ENCODE measurements at regions not wholly inside any gene's neighbourhood (a gene's known extent, or its start where the extent isn't known, plus 50 kb on each side); places are given as distances from the start of the nearest gene placed in this dataset.

- Mint-ChIP-seq H3K9me3 (no peaks in the 10 kb centered on the region), H3K4me3 (no peak overlapping the region), H3K27ac (no peak overlapping the region), H3K4me1 (no peaks in the 10 kb centered on the region), H3K36me3 (no peaks in the 10 kb centered on the region), H3K27me3 (no peaks in the 10 kb centered on the region)
- no peak for DNase-seq
These were observed 87.1 kb downstream of the SLIT2 start for GRCh38 chr4:20338841-20339240.

DNA sequence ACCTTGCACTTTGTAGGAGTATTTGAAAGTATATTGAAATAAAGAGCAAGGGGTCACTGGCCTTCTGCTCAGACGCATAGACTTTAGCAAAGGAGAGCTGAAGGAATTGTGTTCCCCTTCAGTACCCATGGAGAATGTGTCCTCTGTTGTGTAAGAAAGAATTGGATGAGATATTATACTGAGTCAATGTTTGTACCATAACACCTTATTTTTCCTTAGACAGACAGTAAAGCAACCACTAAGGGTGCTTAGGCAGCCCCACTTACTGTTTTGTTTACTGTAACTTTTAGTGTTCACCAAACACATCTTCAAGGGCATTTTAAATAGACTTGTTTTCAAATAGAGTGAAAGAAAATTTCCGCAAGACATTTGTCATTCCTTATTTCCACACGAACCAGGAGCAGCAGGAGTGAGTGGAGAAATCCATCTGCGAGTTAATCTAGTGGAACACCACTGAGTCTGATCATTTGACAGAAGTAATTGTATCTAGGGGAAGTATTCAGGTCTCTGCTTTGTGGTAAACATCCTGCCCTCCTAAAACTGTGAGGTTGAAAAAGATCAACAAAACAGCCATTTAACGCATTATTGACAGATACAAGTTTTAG, 89.5 kb downstream of the SLIT2 start:
- no peaks in the 10 kb centered on the region for H3K9me3 Mint-ChIP-seq
- H3K4me3 Mint-ChIP-seq, result no peak overlapping the region
- H3K27ac Mint-ChIP-seq, result no peak overlapping the region
- H3K4me1 Mint-ChIP-seq, result no peaks in the 10 kb centered on the region
- no peak for DNase-seq
- H3K27me3 Mint-ChIP-seq, result no peaks in the 10 kb centered on the region
- H3K36me3 Mint-ChIP-seq, result no peaks in the 10 kb centered on the region

DNA sequence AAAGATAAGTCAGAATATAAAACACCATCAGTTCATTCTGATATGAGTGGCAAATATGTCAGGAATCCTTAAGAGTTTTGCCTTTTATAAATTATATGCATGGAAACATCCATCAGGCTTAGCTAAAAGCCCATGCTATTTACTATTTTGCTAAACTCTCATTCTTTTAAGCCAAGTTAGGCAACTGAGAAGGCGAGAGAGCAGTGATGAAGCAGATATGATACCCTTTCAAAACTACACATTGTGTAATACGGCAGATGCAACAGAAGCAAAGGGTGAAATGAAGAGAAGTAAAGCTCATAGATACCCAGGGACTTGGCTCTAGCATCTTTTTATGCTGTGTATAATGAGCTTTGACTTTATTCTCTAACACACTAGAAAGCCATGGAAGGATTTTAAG, 95.8 kb downstream of the SLIT2 start:
- H3K9me3 Mint-ChIP-seq, result no peaks in the 10 kb centered on the region
- DNase-seq, result no peak
- no peaks in the 10 kb centered on the region for H3K36me3 Mint-ChIP-seq
- H3K27ac Mint-ChIP-seq, result no peak overlapping the region
- H3K4me1 Mint-ChIP-seq, result no peaks in the 10 kb centered on the region
- H3K4me3 Mint-ChIP-seq, result no peak overlapping the region
- H3K27me3 Mint-ChIP-seq, result no peaks in the 10 kb centered on the region

DNA sequence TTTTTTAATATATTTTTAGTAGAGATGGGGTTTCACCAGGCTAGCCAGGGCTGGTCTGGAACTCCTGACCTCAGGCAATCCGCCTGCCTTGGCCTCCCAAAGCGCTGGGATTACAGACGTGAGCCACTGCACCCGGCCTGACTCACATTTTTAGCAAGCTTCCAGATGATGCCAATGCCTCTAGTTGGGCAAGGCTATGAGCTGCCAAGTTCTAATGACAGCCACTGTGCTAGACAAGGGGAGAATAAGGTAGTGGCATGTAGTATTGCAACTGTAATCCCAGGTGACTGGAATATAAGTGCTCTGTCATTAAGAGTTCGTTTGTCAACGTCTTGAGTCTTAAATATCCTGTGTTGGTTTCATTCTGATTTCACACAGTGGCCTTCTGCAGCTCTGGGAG, 96.7 kb downstream of the SLIT2 start:
- Mint-ChIP-seq H3K27ac (no peak overlapping the region), H3K27me3 (no peaks in the 10 kb centered on the region), H3K4me3 (no peak overlapping the region), H3K4me1 (no peaks in the 10 kb centered on the region), H3K9me3 (no peaks in the 10 kb centered on the region), H3K36me3 (no peaks in the 10 kb centered on the region)
- no peak for DNase-seq

DNA sequence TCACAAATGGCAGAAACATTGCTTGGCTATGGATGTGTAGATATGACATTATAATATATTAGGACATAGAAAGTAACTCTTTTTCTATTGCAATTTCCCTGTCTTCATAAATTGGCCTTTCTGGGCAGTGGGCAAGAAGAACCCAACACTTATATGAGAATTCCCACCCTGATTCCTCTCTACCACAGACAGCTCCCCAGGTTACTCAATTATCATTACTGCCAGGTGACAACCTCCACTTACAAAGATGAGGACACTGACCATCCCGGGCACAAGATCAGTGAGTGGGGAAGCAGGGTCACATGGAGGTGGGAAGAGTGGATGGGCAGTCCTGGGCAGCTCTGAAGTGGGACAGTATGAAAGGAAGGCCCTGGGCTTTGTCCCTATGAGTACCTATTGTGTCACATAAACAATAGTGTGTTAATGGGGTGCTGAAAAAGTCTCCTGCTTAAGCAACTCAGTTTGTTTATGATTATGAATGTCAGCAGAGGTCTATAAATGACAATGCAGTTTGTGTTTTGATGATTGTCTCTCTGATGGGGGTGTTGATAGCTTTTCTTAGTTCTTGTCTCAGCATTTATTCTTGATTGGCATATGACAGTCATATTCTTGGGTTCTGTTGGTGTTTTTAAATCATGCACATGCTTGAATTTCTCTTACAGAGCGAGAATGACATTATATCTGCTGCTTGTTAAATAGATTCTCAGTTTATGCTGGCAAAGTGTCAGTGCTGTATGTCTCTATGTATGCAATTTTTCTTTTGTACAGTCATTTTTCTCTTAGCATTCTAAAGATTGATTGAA, 99.9 kb downstream of the SLIT2 start:
- Mint-ChIP-seq H3K4me3 (no peak overlapping the region), H3K9me3 (no peaks in the 10 kb centered on the region), H3K4me1 (no peaks in the 10 kb centered on the region), H3K27ac (no peak overlapping the region), H3K36me3 (no peaks in the 10 kb centered on the region), H3K27me3 (no peaks in the 10 kb centered on the region)
- DNase-seq, result no peak

- no peak overlapping the region for H3K4me3 Mint-ChIP-seq
- no peaks in the 10 kb centered on the region for H3K36me3 Mint-ChIP-seq
- no peak for DNase-seq
- H3K27ac Mint-ChIP-seq, result no peak overlapping the region
- H3K4me1 Mint-ChIP-seq, result no peaks in the 10 kb centered on the region
- H3K9me3 Mint-ChIP-seq, result no peaks in the 10 kb centered on the region
- no peaks in the 10 kb centered on the region for H3K27me3 Mint-ChIP-seq
These were observed 100.4 kb downstream of the SLIT2 start for GRCh38 chr4:20352163-20352431.

DNA sequence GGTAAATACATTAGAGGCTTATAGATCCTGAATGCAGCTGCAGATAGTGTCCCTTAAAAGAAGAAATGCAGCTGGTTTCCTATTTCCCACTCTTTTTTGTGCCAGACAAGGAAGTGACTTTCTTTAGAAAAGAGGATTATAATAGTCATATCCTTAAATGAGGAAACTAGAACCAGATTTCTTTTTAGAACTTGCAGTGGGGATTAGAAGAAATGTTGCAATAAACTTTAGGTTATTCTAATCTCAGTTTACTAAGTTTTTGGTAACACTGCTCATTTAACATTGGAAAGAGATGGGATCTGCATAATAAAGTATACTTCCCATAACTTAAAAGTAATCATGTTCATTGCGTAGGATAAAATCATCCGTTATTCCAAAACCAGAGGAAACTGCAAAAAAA, 101.9 kb downstream of the SLIT2 start:
- Mint-ChIP-seq H3K27me3 (no peaks in the 10 kb centered on the region), H3K4me1 (no peaks in the 10 kb centered on the region), H3K36me3 (no peaks in the 10 kb centered on the region), H3K9me3 (no peaks in the 10 kb centered on the region), H3K27ac (no peak overlapping the region), H3K4me3 (no peak overlapping the region)
- no peak for DNase-seq

DNA sequence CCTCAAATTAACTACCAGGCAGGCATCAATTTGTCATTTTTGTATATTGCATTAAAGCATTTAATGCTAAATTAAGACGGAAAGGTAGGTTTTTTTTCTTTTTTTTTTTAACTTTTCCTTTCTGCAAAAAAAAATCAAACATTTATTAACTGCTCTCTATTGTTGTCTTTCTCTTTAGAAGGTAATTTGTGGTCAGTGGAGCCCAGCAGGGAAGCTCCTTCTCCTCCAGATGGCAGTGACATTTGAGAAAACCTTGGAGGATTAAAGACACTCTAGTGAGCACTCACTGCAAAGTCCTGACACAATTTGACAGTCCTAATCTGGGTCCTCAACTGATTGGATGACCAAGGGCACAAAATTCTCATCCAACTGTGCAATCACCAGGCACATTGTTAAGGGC, 102.4 kb downstream of the SLIT2 start:
- no peak overlapping the region for H3K4me3 Mint-ChIP-seq
- no peaks in the 10 kb centered on the region for H3K9me3 Mint-ChIP-seq
- H3K27me3 Mint-ChIP-seq, result no peaks in the 10 kb centered on the region
- H3K36me3 Mint-ChIP-seq, result no peaks in the 10 kb centered on the region
- no peak for DNase-seq
- no peaks in the 10 kb centered on the region for H3K4me1 Mint-ChIP-seq
- H3K27ac Mint-ChIP-seq, result no peak overlapping the region

GRCh38 chr4:20356565-20356964, 104.9 kb downstream of the SLIT2 start:
- no peak for DNase-seq
- Mint-ChIP-seq H3K27ac (no peak overlapping the region), H3K27me3 (no peaks in the 10 kb centered on the region), H3K4me3 (no peak overlapping the region), H3K9me3 (no peaks in the 10 kb centered on the region), H3K4me1 (no peaks in the 10 kb centered on the region), H3K36me3 (no peaks in the 10 kb centered on the region)

DNA sequence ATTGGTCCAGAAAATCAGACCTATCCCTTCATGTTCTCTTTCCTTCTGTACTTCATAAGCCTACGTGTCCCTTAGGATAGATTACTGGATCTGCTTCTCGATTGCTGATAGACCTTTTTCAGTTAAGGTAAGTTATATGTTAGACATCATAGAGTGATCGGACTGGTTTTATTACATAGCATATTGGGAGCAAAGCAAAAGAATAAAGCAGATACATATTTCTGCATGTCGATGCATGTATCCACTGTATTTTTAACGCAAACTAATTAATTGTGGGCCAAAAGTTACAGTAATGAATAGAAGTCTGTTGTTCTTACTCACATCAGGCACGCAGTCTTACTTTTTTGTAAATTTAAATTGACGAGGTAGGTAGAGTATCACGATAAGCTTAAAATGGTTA, 106.4 kb downstream of the SLIT2 start:
- no peak overlapping the region for H3K27ac Mint-ChIP-seq
- no peaks in the 10 kb centered on the region for H3K27me3 Mint-ChIP-seq
- DNase-seq, result no peak
- no peaks in the 10 kb centered on the region for H3K9me3 Mint-ChIP-seq
- no peaks in the 10 kb centered on the region for H3K4me1 Mint-ChIP-seq
- H3K4me3 Mint-ChIP-seq, result no peak overlapping the region
- no peaks in the 10 kb centered on the region for H3K36me3 Mint-ChIP-seq

DNA sequence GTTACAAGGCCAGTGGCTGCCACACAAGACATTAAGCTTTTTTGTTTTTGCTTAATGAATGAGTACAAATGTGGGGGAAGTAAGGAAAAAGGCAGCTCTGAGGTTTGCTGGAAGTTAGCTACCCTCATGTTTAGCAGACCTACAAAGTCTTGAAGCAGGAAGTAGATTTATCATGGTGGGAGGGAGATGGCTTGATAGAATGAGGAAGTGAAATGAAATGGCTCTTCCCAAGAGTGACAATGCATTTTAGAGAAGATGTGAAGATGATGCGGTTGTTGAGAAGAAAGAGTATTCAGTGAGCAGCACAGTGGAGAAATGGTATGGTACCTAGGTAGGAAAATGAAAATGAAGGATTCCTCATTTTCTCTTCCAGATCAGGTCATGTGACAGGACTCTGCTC, 108.0 kb downstream of the SLIT2 start:
- Mint-ChIP-seq H3K36me3 (no peaks in the 10 kb centered on the region), H3K9me3 (no peaks in the 10 kb centered on the region), H3K27ac (no peak overlapping the region), H3K4me1 (no peaks in the 10 kb centered on the region), H3K4me3 (no peak overlapping the region), H3K27me3 (no peaks in the 10 kb centered on the region)
- DNase-seq, result no peak

DNA sequence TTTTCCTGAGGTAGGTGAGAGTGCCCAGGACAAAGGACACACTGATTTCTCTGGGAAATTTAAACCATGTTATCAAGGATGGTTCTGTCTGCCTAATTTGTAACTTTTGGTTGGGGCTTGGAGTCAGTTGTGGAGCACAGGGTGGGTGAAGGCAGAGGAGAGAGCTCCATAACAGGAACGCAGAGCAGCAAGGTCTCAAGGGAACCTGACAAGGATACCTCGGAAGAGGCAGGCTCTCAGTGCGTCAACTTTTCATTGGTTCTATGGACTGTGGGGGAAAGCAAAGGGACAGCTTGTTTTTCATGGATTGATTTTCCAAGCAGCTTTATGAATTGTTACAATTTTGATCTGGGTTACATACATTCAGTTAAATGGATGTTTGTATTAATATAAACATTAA, 110.4 kb downstream of the SLIT2 start:
- Mint-ChIP-seq H3K4me1 (no peaks in the 10 kb centered on the region), H3K36me3 (no peaks in the 10 kb centered on the region), H3K27ac (no peak overlapping the region), H3K27me3 (no peaks in the 10 kb centered on the region), H3K4me3 (no peak overlapping the region), H3K9me3 (no peaks in the 10 kb centered on the region)
- DNase-seq, result no peak

DNA sequence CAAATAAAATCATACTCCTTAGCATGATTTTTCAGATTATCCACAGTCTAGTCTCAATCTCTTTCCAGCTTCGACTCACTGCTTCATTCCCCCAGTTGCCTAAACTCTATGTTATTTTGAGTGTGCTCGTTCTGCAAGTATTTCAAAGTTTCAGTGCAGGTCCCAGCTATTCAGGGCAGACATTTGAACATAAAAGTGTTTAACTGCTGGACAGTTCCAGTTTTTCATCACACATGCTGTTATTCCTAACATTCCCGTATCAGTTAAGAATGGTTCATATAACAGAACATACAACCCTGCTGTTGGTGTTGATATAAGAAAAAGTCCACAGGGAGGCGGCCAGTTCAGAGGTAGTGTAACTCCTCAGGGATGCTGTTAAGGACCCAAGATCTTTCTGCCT, 113.3 kb downstream of the SLIT2 start:
- no peaks in the 10 kb centered on the region for H3K4me1 Mint-ChIP-seq
- DNase-seq, result no peak
- H3K36me3 Mint-ChIP-seq, result no peaks in the 10 kb centered on the region
- no peaks in the 10 kb centered on the region for H3K9me3 Mint-ChIP-seq
- H3K27ac Mint-ChIP-seq, result no peak overlapping the region
- H3K27me3 Mint-ChIP-seq, result no peaks in the 10 kb centered on the region
- H3K4me3 Mint-ChIP-seq, result no peak overlapping the region

DNA sequence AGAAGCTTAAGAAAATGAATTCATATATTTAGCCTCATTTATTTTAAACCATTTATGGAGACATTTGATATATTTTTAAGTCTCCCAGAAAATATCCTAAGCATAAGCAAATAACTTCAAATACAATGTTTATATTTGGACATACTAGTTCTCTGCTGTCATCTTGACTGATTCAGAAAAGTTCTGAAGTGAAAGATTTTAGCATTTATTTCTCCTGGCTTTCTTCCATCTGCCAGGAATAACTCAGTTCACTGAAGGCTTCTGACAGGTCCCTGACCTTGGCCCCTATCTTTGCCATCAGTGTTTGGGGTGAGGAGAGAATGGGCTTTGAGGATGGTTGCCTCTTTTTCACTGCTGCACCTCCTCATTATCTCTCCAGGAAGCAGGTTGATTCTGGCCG, 115.7 kb downstream of the SLIT2 start:
- H3K4me3 Mint-ChIP-seq, result no peak overlapping the region
- no peak overlapping the region for H3K27ac Mint-ChIP-seq
- no peaks in the 10 kb centered on the region for H3K27me3 Mint-ChIP-seq
- no peak for DNase-seq
- no peaks in the 10 kb centered on the region for H3K4me1 Mint-ChIP-seq
- H3K9me3 Mint-ChIP-seq, result no peaks in the 10 kb centered on the region
- H3K36me3 Mint-ChIP-seq, result no peaks in the 10 kb centered on the region

GRCh38 chr4:20368926-20369325, 117.2 kb downstream of the SLIT2 start:
- no peak overlapping the region for H3K27ac Mint-ChIP-seq
- no peaks in the 10 kb centered on the region for H3K36me3 Mint-ChIP-seq
- H3K27me3 Mint-ChIP-seq, result no peaks in the 10 kb centered on the region
- H3K4me1 Mint-ChIP-seq, result no peaks in the 10 kb centered on the region
- H3K9me3 Mint-ChIP-seq, result no peaks in the 10 kb centered on the region
- DNase-seq, result no peak
- H3K4me3 Mint-ChIP-seq, result no peak overlapping the region

- H3K27me3 Mint-ChIP-seq, result no peaks in the 10 kb centered on the region
- no peak for DNase-seq
- H3K36me3 Mint-ChIP-seq, result no peaks in the 10 kb centered on the region
- no peaks in the 10 kb centered on the region for H3K9me3 Mint-ChIP-seq
- no peak overlapping the region for H3K27ac Mint-ChIP-seq
- H3K4me1 Mint-ChIP-seq, result no peaks in the 10 kb centered on the region
- no peak overlapping the region for H3K4me3 Mint-ChIP-seq
These were observed 118.6 kb downstream of the SLIT2 start for GRCh38 chr4:20370274-20370673.

Measured in activated naive CD8-positive, alpha-beta T cell treated with anti-CD3 and anti-CD28 coated beads for 36 hours (primary cell).